ENCODE measurements at regions not wholly inside any gene's neighbourhood (a gene's known extent, or its start where the extent isn't known, plus 50 kb on each side); places are given as distances from the start of the nearest gene placed in this dataset.

DNA sequence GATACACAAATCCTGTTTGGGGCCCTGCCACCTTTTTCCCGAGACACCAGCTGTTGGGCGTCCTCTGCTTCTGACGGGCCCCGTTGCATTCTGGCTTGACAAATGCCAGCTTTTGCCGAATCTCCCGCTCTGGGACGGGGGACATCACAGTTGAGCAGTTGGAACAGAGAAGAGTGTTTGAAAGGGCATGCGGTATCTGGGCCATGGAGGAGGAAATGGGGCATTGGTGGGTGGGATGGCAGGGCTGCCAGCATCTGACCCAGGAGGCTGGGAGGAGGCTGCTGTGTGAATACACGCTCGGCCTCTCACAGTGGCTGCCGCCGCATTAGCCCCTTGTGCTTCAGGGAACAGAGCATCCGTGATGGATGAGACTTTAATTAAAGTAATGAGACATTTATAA is 184.3 kb upstream of the TNRC6C start:
- TF ChIP-seq, protein P1, sequence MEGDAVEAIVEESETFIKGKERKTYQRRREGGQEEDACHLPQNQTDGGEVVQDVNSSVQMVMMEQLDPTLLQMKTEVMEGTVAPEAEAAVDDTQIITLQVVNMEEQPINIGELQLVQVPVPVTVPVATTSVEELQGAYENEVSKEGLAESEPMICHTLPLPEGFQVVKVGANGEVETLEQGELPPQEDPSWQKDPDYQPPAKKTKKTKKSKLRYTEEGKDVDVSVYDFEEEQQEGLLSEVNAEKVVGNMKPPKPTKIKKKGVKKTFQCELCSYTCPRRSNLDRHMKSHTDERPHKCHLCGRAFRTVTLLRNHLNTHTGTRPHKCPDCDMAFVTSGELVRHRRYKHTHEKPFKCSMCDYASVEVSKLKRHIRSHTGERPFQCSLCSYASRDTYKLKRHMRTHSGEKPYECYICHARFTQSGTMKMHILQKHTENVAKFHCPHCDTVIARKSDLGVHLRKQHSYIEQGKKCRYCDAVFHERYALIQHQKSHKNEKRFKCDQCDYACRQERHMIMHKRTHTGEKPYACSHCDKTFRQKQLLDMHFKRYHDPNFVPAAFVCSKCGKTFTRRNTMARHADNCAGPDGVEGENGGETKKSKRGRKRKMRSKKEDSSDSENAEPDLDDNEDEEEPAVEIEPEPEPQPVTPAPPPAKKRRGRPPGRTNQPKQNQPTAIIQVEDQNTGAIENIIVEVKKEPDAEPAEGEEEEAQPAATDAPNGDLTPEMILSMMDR (IDR thresholded peaks at IDR 0.05) = no peak
- no peak for TF ChIP-seq POLR2A (IDR thresholded peaks at IDR 0.05)

Measured in stomach (tissue), 4 donors.